ENCODE measurements at regions not wholly inside any gene's neighbourhood (a gene's known extent, or its start where the extent isn't known, plus 50 kb on each side); places are given as distances from the start of the nearest gene placed in this dataset.

- ChIA-PET POLR2A (no interaction called here), CTCF (ENCODE audit: low intra/inter-chr PET ratio, low total read pairs) (no interaction called here)
- Histone ChIP-seq H3K27me3 (ENCODE audit: control insufficient read depth in 1 of 2, insufficient read depth in 2 of 2, low read length in 2 of 2) (no peaks in the 10 kb centered on the region), H3K9me3 (ENCODE audit: low read length) (no peaks in the 10 kb centered on the region), H3K27ac (ENCODE audit: extremely low read length, insufficient read depth, low read length) (no peak overlapping the region), H2AFZ (ENCODE audit: low read length) (no peak overlapping the region), H3K79me2 (ENCODE audit: insufficient read depth, low read length) (no peaks in the 10 kb centered on the region), H3K36me3 (replicated peaks in 1 of 2; ENCODE audit: control insufficient read depth in 1 of 2, insufficient read depth in 2 of 2, low read length in 2 of 2) (no peaks in the 10 kb centered on the region), H4K20me1 (ENCODE audit: insufficient read depth, low read length) (no peaks in the 10 kb centered on the region), H3K4me2 (ENCODE audit: low read depth, low read length) (no peak overlapping the region), H3K4me3 (replicated peaks in 1 of 3; ENCODE audit: insufficient read depth in 1 of 3, low read depth in 2 of 3, low read length in 3 of 3) (no peak overlapping the region), H3K9ac (ENCODE audit: insufficient read depth, low read depth, low read length) (no peak overlapping the region), H3K4me1 (ENCODE audit: insufficient read depth, low read length) (no peaks in the 10 kb centered on the region)
- DNase-seq (ENCODE audit: low spot score), result no peak
- no peak for ATAC-seq
- 3% methylated on average over 3 of the region's 3 CpGs for WGBS (ENCODE audit: low lambda C conversion rate)
- no peak for FAIRE-seq
- BruUV-seq (replicated peaks), result no TSS peak
- intact Hi-C loops (cut with micrococcal nuclease; ENCODE audit: unreplicated experiment), result no loop called here
- in situ Hi-C loops (cut with HindIII; ENCODE audit: extremely low pct_ligation_motif_present, low pct_unique_long_range_greater_than_20kb), result no loop called here
- TF ChIP-seq ZNF572 (CRISPR knock-in tag; IDR thresholded peaks at IDR 0.05) (no peak), IRF1 (CRISPR knock-in tag; IDR thresholded peaks at IDR 0.05; ENCODE audit: low read depth) (no peak), YEATS2 (CRISPR knock-in tag; IDR thresholded peaks at IDR 0.05; ENCODE audit: borderline replicate concordance) (no peak), HNF1B (CRISPR knock-in tag; IDR thresholded peaks at IDR 0.05) (no peak), DMTF1 (CRISPR knock-in tag; IDR thresholded peaks at IDR 0.05) (no peak), SRY (CRISPR knock-in tag; IDR thresholded peaks at IDR 0.05) (no peak), NFYB (CRISPR knock-in tag; IDR thresholded peaks at IDR 0.05) (no peak), SNAI1 (CRISPR knock-in tag; IDR thresholded peaks at IDR 0.05; ENCODE audit: borderline replicate concordance) (no peak), ZNF790 (CRISPR knock-in tag; IDR thresholded peaks at IDR 0.05; ENCODE audit: borderline replicate concordance) (no peak), DBP (CRISPR knock-in tag; IDR thresholded peaks at IDR 0.05; ENCODE audit: not compliant biosample characterization) (no peak), ARNTL (CRISPR knock-in tag; IDR thresholded peaks at IDR 0.05) (no peak), TIGD3 (CRISPR knock-in tag; IDR thresholded peaks at IDR 0.05; ENCODE audit: borderline replicate concordance) (no peak)
Measured at GRCh38 chr2:192245329-192245728, 50.6 kb upstream of the TMEFF2 start.
